PC-3 (cell line): ENCODE measurements at regions not wholly inside any gene's neighbourhood (a gene's known extent, or its start where the extent isn't known, plus 50 kb on each side); places are given as distances from the start of the nearest gene placed in this dataset.
A peak's percentile ranks its signal among the peaks of the same experiment; 100 is the strongest.

Experiments
- ATAC-seq: fragments of 200-7000 bp; cut with Tn5 transposase; 2 replicates; pipeline ENCODE4 v1.9.1; 2020; ENCODE audit warnings: mild to moderate bottlenecking, moderate library complexity
- BruUV-seq: library from RNA; stranded (reverse); fragments of 400-500 nt; replicated peaks from 2 replicates; lab custom pipeline; 2021; lab: Mats Ljungman, UMichigan
- CTCF ChIA-PET: fragments of 300-600 bp; sonication (Branson Sonifier 250); formaldehyde crosslinking; loops from one replicate; lab custom pipeline; 2022; ENCODE audit warnings: antibody characterized with exemption; lab: Charles Lee
- POLR2A ChIA-PET: fragments of 300-600 bp; sonication (Branson Sonifier 250); formaldehyde crosslinking; loops from one replicate; lab custom pipeline; 2022; ENCODE audit warnings: antibody characterized with exemption; ENCODE audit not compliant: unreplicated experiment; lab: Charles Lee
- DNase-seq: peaks from one replicate; pipeline ENCODE4 v3.0.0-alpha.2; 2015
- H2AFZ ChIP-seq: fragments of 300-600 bp; sonication (generic); 2 replicates; pipeline ENCODE4 v1.6.0; 2016; ENCODE audit warnings: antibody characterized with exemption, low read length
- H3F3A ChIP-seq: fragments of 300-600 bp; sonication (generic); one replicate; pipeline ENCODE4 v1.6.0; 2017; ENCODE audit warnings: antibody characterized with exemption, low read length, control low read depth, mild to moderate bottlenecking; ENCODE audit not compliant: unreplicated experiment
- H3K27ac ChIP-seq: fragments of 300-600 bp; sonication (generic); 2 replicates; pipeline ENCODE4 v1.5.1; 2016; ENCODE audit warnings: mild to moderate bottlenecking, low read length
- H3K27me3 ChIP-seq: fragments of 300-600 bp; sonication (generic); 2 replicates; pipeline ENCODE4 v1.6.1; 2016; ENCODE audit warnings: low read length, mixed read lengths
- H3K36me3 ChIP-seq: fragments of 300-600 bp; sonication (generic); 2 replicates; pipeline ENCODE4 v1.6.1; 2016; ENCODE audit warnings: low read depth, mixed run types, low read length, mixed read lengths
- H3K4me1 ChIP-seq: fragments of 300-600 bp; sonication (generic); 2 replicates; pipeline ENCODE4 v1.5.1; 2016; ENCODE audit warnings: low read length; ENCODE audit not compliant: insufficient read depth
- H3K4me2 ChIP-seq: fragments of 300-600 bp; sonication (generic); 2 replicates; pipeline ENCODE4 v1.6.0; 2016; ENCODE audit warnings: low read length
- H3K4me3 ChIP-seq: fragments of 300-600 bp; sonication (generic); 2 replicates; pipeline ENCODE4 v1.5.1; 2016; ENCODE audit warnings: mild to moderate bottlenecking, low read length, mixed read lengths
- H3K79me2 ChIP-seq: fragments of 300-600 bp; sonication (generic); 2 replicates; pipeline ENCODE4 v1.6.1; 2017; ENCODE audit warnings: low read length, mixed read lengths
- H3K9ac ChIP-seq: fragments of 300-600 bp; sonication (generic); 2 replicates; pipeline ENCODE4 v1.6.0; 2016; ENCODE audit warnings: mild to moderate bottlenecking, low read length
- H3K9me2 ChIP-seq: fragments of 300-600 bp; sonication (generic); replicated peaks from 2 replicates; pipeline ENCODE4 v1.6.1; 2016; ENCODE audit warnings: mixed run types, low read length, mixed read lengths
- H3K9me3 ChIP-seq: fragments of 300-600 bp; sonication (generic); 2 replicates; pipeline ENCODE4 v1.6.1; 2016; ENCODE audit warnings: low read length, mixed read lengths
- H4K20me1 ChIP-seq: fragments of 300-600 bp; sonication (generic); 2 replicates; pipeline ENCODE4 v1.6.1; 2016; ENCODE audit warnings: low read length, mixed read lengths
- EZH2 ChIP-seq: fragments of 300-600 bp; sonication (generic); IDR thresholded peaks from one replicate; pipeline ENCODE4 v1.6.1; 2017; ENCODE audit warnings: antibody characterized with exemption, mild to moderate bottlenecking, low read length; ENCODE audit not compliant: unreplicated experiment
- EZH2phosphoT487 ChIP-seq: fragments of 300-600 bp; sonication (generic); IDR thresholded peaks from 2 replicates; pipeline ENCODE4 v1.6.1; 2018; ENCODE audit warnings: mild to moderate bottlenecking, antibody characterized with exemption, low read length, borderline replicate concordance
- intact Hi-C: fragments of 100-400 bp; cut with micrococcal nuclease; formaldehyde crosslinking; loops from 2 replicates; pipeline ENCODE4 v1.9.0; 2023
- TF ChIP-seq, protein P1 (sequence below): fragments of 300-600 bp; sonication (generic); conservative IDR thresholded peaks from 2 replicates; pipeline ENCODE4 v1.5.1; 2017; ENCODE audit warnings: antibody characterized with exemption, low read depth, mild to moderate bottlenecking, low read length

DNA sequence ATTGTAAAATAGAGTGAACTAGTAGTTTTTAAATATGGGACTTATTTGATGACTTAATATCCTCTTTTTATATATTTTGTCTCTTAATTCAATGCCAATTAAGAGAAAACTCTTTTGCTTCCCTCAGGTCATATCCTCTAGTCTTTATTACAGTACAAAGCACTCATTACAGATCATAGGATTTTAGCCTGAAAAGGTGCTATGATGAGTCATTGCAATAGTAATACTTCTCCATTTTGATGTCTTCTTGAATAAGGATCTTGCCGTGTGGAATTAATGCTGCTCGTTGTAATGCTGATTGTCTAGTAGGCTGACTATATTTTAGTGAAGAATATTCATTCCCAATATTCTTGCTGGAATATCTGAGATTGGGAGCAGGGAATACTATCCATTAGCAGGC, 612.2 kb upstream of the GOLIM4 start:
- Histone ChIP-seq H2AFZ (no peak overlapping the region), H3K9me2 (no peaks in the 10 kb centered on the region), H3K36me3 (no peaks in the 10 kb centered on the region), H3K4me1 (no peaks in the 10 kb centered on the region), H4K20me1 (no peaks in the 10 kb centered on the region), H3K27ac (no peak overlapping the region), H3K79me2 (no peaks in the 10 kb centered on the region), H3K4me3 (no peak overlapping the region), H3K4me2 (no peak overlapping the region), H3K27me3 (no peaks in the 10 kb centered on the region), H3F3A (no peaks in the 10 kb centered on the region), H3K9ac (no peak overlapping the region), H3K9me3 (no peaks in the 10 kb centered on the region)
- ATAC-seq = no peak
- ChIA-PET CTCF (no interaction called here), POLR2A (no interaction called here)
- intact Hi-C loops = no loop called here
- BruUV-seq = no TSS peak
- DNase-seq = no peak
- TF ChIP-seq EZH2phosphoT487 = no peak

DNA sequence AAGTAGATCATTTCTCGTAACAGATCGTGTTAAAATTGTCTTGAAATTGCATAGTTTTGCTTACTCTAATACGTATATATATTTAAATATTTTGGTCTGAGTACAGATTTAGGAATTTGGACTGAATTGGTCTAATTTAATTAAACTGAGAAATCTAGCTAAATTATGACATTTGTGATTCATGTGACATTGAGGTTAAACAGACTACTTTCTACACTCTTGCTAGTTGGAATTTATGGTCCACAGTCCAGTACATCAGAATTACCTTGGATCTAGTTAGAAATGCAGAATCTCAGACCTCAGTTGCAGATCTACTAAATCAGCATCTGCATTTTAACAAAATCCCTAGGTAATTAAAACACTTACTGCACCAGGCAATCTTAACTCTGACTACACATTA, 609.7 kb upstream of the GOLIM4 start:
- ChIA-PET CTCF (no interaction called here), POLR2A (interaction anchor here (0.6 kb wide), 1 partner anchor 115 kb away, joined by 9 read pairs; no protein-coding TSS in a partner anchor)
- no peak overlapping the region for H3K4me2 ChIP-seq
- no peaks in the 10 kb centered on the region for H3K27me3 ChIP-seq
- no peak for ATAC-seq
- H4K20me1 ChIP-seq = no peaks in the 10 kb centered on the region
- no peak overlapping the region for H3K9ac ChIP-seq
- H3K36me3 ChIP-seq = no peaks in the 10 kb centered on the region
- intact Hi-C loops = no loop called here
- BruUV-seq = no TSS peak
- H3K4me1 ChIP-seq = no peaks in the 10 kb centered on the region
- H3K79me2 ChIP-seq = no peaks in the 10 kb centered on the region
- no peak for DNase-seq
- no peaks in the 10 kb centered on the region for H3K9me3 ChIP-seq
- TF ChIP-seq, protein P1, sequence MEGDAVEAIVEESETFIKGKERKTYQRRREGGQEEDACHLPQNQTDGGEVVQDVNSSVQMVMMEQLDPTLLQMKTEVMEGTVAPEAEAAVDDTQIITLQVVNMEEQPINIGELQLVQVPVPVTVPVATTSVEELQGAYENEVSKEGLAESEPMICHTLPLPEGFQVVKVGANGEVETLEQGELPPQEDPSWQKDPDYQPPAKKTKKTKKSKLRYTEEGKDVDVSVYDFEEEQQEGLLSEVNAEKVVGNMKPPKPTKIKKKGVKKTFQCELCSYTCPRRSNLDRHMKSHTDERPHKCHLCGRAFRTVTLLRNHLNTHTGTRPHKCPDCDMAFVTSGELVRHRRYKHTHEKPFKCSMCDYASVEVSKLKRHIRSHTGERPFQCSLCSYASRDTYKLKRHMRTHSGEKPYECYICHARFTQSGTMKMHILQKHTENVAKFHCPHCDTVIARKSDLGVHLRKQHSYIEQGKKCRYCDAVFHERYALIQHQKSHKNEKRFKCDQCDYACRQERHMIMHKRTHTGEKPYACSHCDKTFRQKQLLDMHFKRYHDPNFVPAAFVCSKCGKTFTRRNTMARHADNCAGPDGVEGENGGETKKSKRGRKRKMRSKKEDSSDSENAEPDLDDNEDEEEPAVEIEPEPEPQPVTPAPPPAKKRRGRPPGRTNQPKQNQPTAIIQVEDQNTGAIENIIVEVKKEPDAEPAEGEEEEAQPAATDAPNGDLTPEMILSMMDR = no peak
- TF ChIP-seq EZH2 = no peak
- no peak for TF ChIP-seq EZH2phosphoT487
- H3K27ac ChIP-seq = no peak overlapping the region
- no peak overlapping the region for H3K4me3 ChIP-seq
- no peak overlapping the region for H2AFZ ChIP-seq
- H3K9me2 ChIP-seq = no peaks in the 10 kb centered on the region
- no peaks in the 10 kb centered on the region for H3F3A ChIP-seq

DNA sequence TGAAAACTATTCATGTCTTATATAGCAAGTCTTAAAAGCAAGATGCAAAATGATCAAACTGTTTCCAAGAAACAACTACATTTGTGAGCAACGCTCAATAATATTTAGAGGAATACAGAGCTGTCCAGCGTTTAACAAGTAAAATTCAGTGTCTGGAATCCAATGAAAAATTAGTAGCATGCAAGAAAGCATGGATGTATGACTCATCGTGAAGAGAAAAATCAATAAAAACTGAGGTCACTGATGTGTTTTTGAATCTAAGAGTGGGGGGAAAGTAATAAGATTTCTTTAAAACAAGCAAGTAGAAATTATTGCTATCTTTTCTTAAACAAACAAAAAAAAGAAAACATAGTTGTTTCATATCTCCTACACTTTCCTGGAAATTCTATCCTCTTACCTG, 600.3 kb upstream of the GOLIM4 start:
- TF ChIP-seq EZH2 (no peak), EZH2phosphoT487 (no peak)
- TF ChIP-seq, protein P1 = no peak
- ATAC-seq (peak; percentile 29; the same call in 1 of the 2 replicates), DNase-seq (peak; percentile 8)
- Histone ChIP-seq H3K4me1 (no peaks in the 10 kb centered on the region), H3K9me3 (no peaks in the 10 kb centered on the region), H3K4me2 (no peak overlapping the region), H3K4me3 (no peak overlapping the region), H3F3A (no peaks in the 10 kb centered on the region), H3K79me2 (no peaks in the 10 kb centered on the region), H3K27me3 (0 out of 2 replicates have a peak, but pooled peaks cover 4% of the 10 kb centered on the region), H3K9me2 (no peaks in the 10 kb centered on the region), H3K27ac (no peak overlapping the region), H3K36me3 (no peaks in the 10 kb centered on the region), H3K9ac (no peak overlapping the region), H2AFZ (no peak overlapping the region), H4K20me1 (no peaks in the 10 kb centered on the region)
- BruUV-seq = no TSS peak
- CTCF ChIA-PET = interaction anchor here (0.5 kb wide), 1 partner anchor 17 kb away, joined by 4 read pairs; no protein-coding TSS in a partner anchor
- POLR2A ChIA-PET = no interaction called here
- intact Hi-C loops = loop anchor here (5.0 kb wide), 1 partner anchor 151 kb away; no protein-coding TSS in a partner anchor
